ENCODE measurements at regions not wholly inside any gene's neighbourhood (a gene's known extent, or its start where the extent isn't known, plus 50 kb on each side); places are given as distances from the start of the nearest gene placed in this dataset.

GRCh38 chr13:70407486-70407885 is 299.2 kb upstream of the KLHL1 start:
- TF ChIP-seq, protein P1, sequence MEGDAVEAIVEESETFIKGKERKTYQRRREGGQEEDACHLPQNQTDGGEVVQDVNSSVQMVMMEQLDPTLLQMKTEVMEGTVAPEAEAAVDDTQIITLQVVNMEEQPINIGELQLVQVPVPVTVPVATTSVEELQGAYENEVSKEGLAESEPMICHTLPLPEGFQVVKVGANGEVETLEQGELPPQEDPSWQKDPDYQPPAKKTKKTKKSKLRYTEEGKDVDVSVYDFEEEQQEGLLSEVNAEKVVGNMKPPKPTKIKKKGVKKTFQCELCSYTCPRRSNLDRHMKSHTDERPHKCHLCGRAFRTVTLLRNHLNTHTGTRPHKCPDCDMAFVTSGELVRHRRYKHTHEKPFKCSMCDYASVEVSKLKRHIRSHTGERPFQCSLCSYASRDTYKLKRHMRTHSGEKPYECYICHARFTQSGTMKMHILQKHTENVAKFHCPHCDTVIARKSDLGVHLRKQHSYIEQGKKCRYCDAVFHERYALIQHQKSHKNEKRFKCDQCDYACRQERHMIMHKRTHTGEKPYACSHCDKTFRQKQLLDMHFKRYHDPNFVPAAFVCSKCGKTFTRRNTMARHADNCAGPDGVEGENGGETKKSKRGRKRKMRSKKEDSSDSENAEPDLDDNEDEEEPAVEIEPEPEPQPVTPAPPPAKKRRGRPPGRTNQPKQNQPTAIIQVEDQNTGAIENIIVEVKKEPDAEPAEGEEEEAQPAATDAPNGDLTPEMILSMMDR (IDR thresholded peaks at IDR 0.05), result no peak
- TF ChIP-seq POLR2A (IDR thresholded peaks at IDR 0.05) (no peak), POLR2AphosphoS5 (IDR thresholded peaks at IDR 0.05) (no peak), EP300 (IDR thresholded peaks at IDR 0.05) (no peak)
- no peaks in the 10 kb centered on the region for H3K4me1 ChIP-seq
- DNase-seq, result no peak
- H3K9me3 ChIP-seq, result no peaks in the 10 kb centered on the region
- intact Hi-C loops (cut with DNase I), result no loop called here
- H3K36me3 ChIP-seq, result no peaks in the 10 kb centered on the region
- no peak overlapping the region for H3K4me3 ChIP-seq
- H3K27me3 ChIP-seq, result no peaks in the 10 kb centered on the region
- WGBS, 2 donors, result 80 to 89% methylated on average over 1 of the region's 1 CpG
- H3K27ac ChIP-seq, result no peak overlapping the region

- TF ChIP-seq POLR2A (IDR thresholded peaks at IDR 0.05) (no peak), EP300 (IDR thresholded peaks at IDR 0.05) (no peak), POLR2AphosphoS5 (IDR thresholded peaks at IDR 0.05) (no peak)
- TF ChIP-seq, protein P1 (IDR thresholded peaks at IDR 0.05), result no peak
These were observed 297.0 kb upstream of the KLHL1 start for GRCh38 chr13:70405266-70405665.

GRCh38 chr13:70394031-70394548 is 285.8 kb upstream of the KLHL1 start:
- TF ChIP-seq POLR2A (IDR thresholded peaks at IDR 0.05) (no peak), EP300 (IDR thresholded peaks at IDR 0.05) (no peak), POLR2AphosphoS5 (IDR thresholded peaks at IDR 0.05) (no peak)
- TF ChIP-seq, protein P1 (IDR thresholded peaks at IDR 0.05), result no peak
- no peak for DNase-seq
- H3K36me3 ChIP-seq, result no peaks in the 10 kb centered on the region
- no peak overlapping the region for H3K4me3 ChIP-seq
- H3K27ac ChIP-seq, result no peak overlapping the region
- H3K9me3 ChIP-seq, result no peaks in the 10 kb centered on the region
- no peaks in the 10 kb centered on the region for H3K4me1 ChIP-seq
- intact Hi-C loops (cut with DNase I), result no loop called here
- H3K27me3 ChIP-seq, result no peaks in the 10 kb centered on the region

More at GRCh38 chr13:70405266-70405665, 297.0 kb upstream of the KLHL1 start:
- 87 to 88% methylated on average over 4 of the region's 4 CpGs for WGBS, 2 donors
- Histone ChIP-seq H3K27me3 (no peaks in the 10 kb centered on the region), H3K4me1 (no peaks in the 10 kb centered on the region), H3K9me3 (no peaks in the 10 kb centered on the region), H3K4me3 (no peak overlapping the region), H3K27ac (no peak overlapping the region), H3K36me3 (no peaks in the 10 kb centered on the region)
- intact Hi-C loops (cut with DNase I), result no loop called here
- DNase-seq, result no peak

DNA sequence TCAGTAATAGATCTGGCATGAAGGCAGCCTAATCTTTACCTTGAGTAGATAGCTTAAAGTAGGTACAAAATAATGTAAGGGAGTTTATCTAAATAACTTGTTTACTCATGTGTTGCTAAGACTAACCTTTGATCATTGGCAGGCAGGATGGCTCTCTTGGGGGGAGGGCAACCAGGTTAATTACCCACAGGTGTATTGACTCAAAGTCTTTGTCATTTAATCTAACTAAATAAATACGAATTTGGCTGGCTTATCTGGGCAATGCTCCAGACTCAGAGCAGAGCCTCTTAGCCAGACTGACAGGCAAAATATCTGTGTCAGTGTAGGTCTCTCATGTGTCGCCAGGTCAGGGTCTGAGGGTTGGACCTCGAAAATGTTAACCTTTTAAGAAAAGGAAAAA is 283.4 kb upstream of the KLHL1 start:
- H3K4me3 ChIP-seq, result no peak overlapping the region
- no peak for TF ChIP-seq POLR2AphosphoS5 (IDR thresholded peaks at IDR 0.05)
- TF ChIP-seq, protein P1 (IDR thresholded peaks at IDR 0.05), result no peak
- TF ChIP-seq EP300 (IDR thresholded peaks at IDR 0.05), result no peak
- TF ChIP-seq POLR2A (IDR thresholded peaks at IDR 0.05), result no peak
- no peaks in the 10 kb centered on the region for H3K4me1 ChIP-seq
- intact Hi-C loops (cut with DNase I), result no loop called here
- H3K27ac ChIP-seq, result no peak overlapping the region
- 12 to 45% methylated on average over 3 of the region's 3 CpGs for WGBS, 2 donors
- no peaks in the 10 kb centered on the region for H3K36me3 ChIP-seq
- no peaks in the 10 kb centered on the region for H3K9me3 ChIP-seq
- no peaks in the 10 kb centered on the region for H3K27me3 ChIP-seq
- no peak for DNase-seq

GRCh38 chr13:70390968-70391367 is 282.7 kb upstream of the KLHL1 start:
- intact Hi-C loops (cut with DNase I), result no loop called here
- Histone ChIP-seq H3K27ac (no peak overlapping the region), H3K27me3 (no peaks in the 10 kb centered on the region), H3K9me3 (no peaks in the 10 kb centered on the region), H3K36me3 (no peaks in the 10 kb centered on the region), H3K4me1 (no peaks in the 10 kb centered on the region), H3K4me3 (no peak overlapping the region)
- WGBS, 2 donors, result 45 to 67% methylated on average over 3 of the region's 3 CpGs
- TF ChIP-seq EP300 (IDR thresholded peaks at IDR 0.05), result no peak
- no peak for TF ChIP-seq POLR2A (IDR thresholded peaks at IDR 0.05)
- no peak for TF ChIP-seq POLR2AphosphoS5 (IDR thresholded peaks at IDR 0.05)
- TF ChIP-seq, protein P1 (IDR thresholded peaks at IDR 0.05), result no peak
- DNase-seq, result no peak

Data from sigmoid colon (tissue), 6 donors.